HEK293T (cell line): ENCODE measurements at regions not wholly inside any gene's neighbourhood (a gene's known extent, or its start where the extent isn't known, plus 50 kb on each side); places are given as distances from the start of the nearest gene placed in this dataset.

Experiments used
- BHLHE40 ChIP-seq: fragments of 450-650 bp; IDR thresholded peaks from 2 replicates; pipeline ENCODE4 v1.6.1; 2016; ENCODE audit warnings: mild to moderate bottlenecking, moderate library complexity, borderline replicate concordance
- ELF4 ChIP-seq: fragments of 450-650 bp; IDR thresholded peaks from 2 replicates; pipeline ENCODE4 v1.6.1; 2017; ENCODE audit warnings: antibody characterized with exemption
- FOXK2 ChIP-seq: fragments of 450-650 bp; IDR thresholded peaks from 2 replicates; pipeline ENCODE4 v1.6.1; 2016; ENCODE audit warnings: mild to moderate bottlenecking
- FOXM1 ChIP-seq: fragments of 450-650 bp; IDR thresholded peaks from 2 replicates; pipeline ENCODE4 v1.6.1; 2017; ENCODE audit warnings: mild to moderate bottlenecking, borderline replicate concordance
- HDGF ChIP-seq: fragments of 450-650 bp; IDR thresholded peaks from 2 replicates; pipeline ENCODE4 v1.6.1; 2017; ENCODE audit warnings: antibody characterized with exemption, borderline replicate concordance
- L3MBTL2 ChIP-seq: fragments of 450-650 bp; conservative IDR thresholded peaks from 2 replicates; pipeline ENCODE4 v1.6.1; 2016; ENCODE audit warnings: mild to moderate bottlenecking
- SP1 ChIP-seq: fragments of 450-650 bp; IDR thresholded peaks from 2 replicates; pipeline ENCODE4 v1.6.1; 2017
- TF ChIP-seq, protein P1 (sequence below): fragments of 450-650 bp; IDR thresholded peaks from 2 replicates; pipeline ENCODE4 v1.6.1; 2016

- no peak for TF ChIP-seq FOXK2
- no peak for TF ChIP-seq BHLHE40
- no peak for TF ChIP-seq L3MBTL2
- TF ChIP-seq SP1: no peak
- TF ChIP-seq FOXM1: no peak
- TF ChIP-seq, protein P1, sequence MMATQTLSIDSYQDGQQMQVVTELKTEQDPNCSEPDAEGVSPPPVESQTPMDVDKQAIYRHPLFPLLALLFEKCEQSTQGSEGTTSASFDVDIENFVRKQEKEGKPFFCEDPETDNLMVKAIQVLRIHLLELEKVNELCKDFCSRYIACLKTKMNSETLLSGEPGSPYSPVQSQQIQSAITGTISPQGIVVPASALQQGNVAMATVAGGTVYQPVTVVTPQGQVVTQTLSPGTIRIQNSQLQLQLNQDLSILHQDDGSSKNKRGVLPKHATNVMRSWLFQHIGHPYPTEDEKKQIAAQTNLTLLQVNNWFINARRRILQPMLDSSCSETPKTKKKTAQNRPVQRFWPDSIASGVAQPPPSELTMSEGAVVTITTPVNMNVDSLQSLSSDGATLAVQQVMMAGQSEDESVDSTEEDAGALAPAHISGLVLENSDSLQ: no peak
- no peak for TF ChIP-seq HDGF
- no peak for TF ChIP-seq ELF4
Observed at GRCh38 chr2:60662781-60663180, 93.3 kb upstream of the PAPOLG start.
